GM12891 (cell line): ENCODE measurements at regions not wholly inside any gene's neighbourhood (a gene's known extent, or its start where the extent isn't known, plus 50 kb on each side); places are given as distances from the start of the nearest gene placed in this dataset.

Experiments
- DNase-seq: peaks from one replicate; pipeline ENCODE4 v3.0.0; 2011; ENCODE audit warnings: low spot score; ENCODE audit not compliant: insufficient read length
- FAIRE-seq: peaks from 2 replicates; lab custom pipeline; 2011; peaks lifted over from hg19 to GRCh38; lab: Jason Lieb, UNC
- PAX5 ChIP-seq: IDR thresholded peaks from 2 replicates; pipeline ENCODE4 v1.6.1; 2011; ENCODE audit warnings: low read length, moderate library complexity, mild to moderate bottlenecking; ENCODE audit not compliant: insufficient read depth, severe bottlenecking
- POLR2A ChIP-seq: IDR thresholded peaks from 2 replicates; pipeline ENCODE4 v1.6.1; 2011; ENCODE audit warnings: low read depth, low read length, control low read depth
- POLR2AphosphoS5 ChIP-seq: IDR thresholded peaks from 2 replicates; pipeline ENCODE4 v1.6.1; 2011; ENCODE audit warnings: low read depth, low read length, control low read depth
- POU2F2 ChIP-seq: IDR thresholded peaks from 2 replicates; pipeline ENCODE4 v1.6.1; 2011; ENCODE audit warnings: low read depth, mild to moderate bottlenecking, control low read depth, low read length, moderate library complexity
- SPI1 ChIP-seq: IDR thresholded peaks from 2 replicates; pipeline ENCODE4 v1.6.1; 2011; ENCODE audit warnings: low read depth, low read length, control low read depth
- TAF1 ChIP-seq: IDR thresholded peaks from 2 replicates; pipeline ENCODE4 v1.6.1; 2011; ENCODE audit warnings: low read depth, low read length, control low read depth

- DNase-seq, result no peak
- TF ChIP-seq TAF1 (no peak), SPI1 (no peak), PAX5 (no peak), POU2F2 (no peak), POLR2AphosphoS5 (no peak), POLR2A (no peak)
- no peak for FAIRE-seq
These were observed 573.3 kb upstream of the MAN1A1 start for GRCh38 chr6:119922814-119923213.

GRCh38 chr6:119921491-119922010, 572.0 kb upstream of the MAN1A1 start:
- FAIRE-seq (no peak), DNase-seq (no peak)
- no peak for TF ChIP-seq POLR2A
- TF ChIP-seq SPI1, result no peak
- TF ChIP-seq TAF1, result no peak
- TF ChIP-seq POU2F2, result no peak
- no peak for TF ChIP-seq POLR2AphosphoS5
- TF ChIP-seq PAX5, result no peak

- TF ChIP-seq TAF1 (no peak), POLR2A (no peak), POU2F2 (no peak), POLR2AphosphoS5 (no peak), SPI1 (no peak), PAX5 (no peak)
- FAIRE-seq (no peak), DNase-seq (no peak)
These were observed 567.6 kb upstream of the MAN1A1 start for GRCh38 chr6:119917186-119917585.

GRCh38 chr6:119915971-119916370, 566.4 kb upstream of the MAN1A1 start:
- no peak for TF ChIP-seq POLR2A
- TF ChIP-seq POU2F2, result no peak
- DNase-seq, result no peak
- no peak for FAIRE-seq

- FAIRE-seq (no peak), DNase-seq (no peak)
- TF ChIP-seq PAX5 (no peak), POLR2A (no peak), SPI1 (no peak), POU2F2 (no peak), POLR2AphosphoS5 (no peak), TAF1 (no peak)
These were observed 558.6 kb upstream of the MAN1A1 start for GRCh38 chr6:119908157-119908556.

- DNase-seq (no peak), FAIRE-seq (no peak)
- TF ChIP-seq POLR2AphosphoS5, result no peak
- TF ChIP-seq POLR2A, result no peak
- TF ChIP-seq PAX5, result no peak
- TF ChIP-seq SPI1, result no peak
- TF ChIP-seq TAF1, result no peak
- no peak for TF ChIP-seq POU2F2
These were observed 553.1 kb upstream of the MAN1A1 start for GRCh38 chr6:119902681-119903080.

GRCh38 chr6:119896806-119897205, 547.2 kb upstream of the MAN1A1 start:
- no peak for DNase-seq
- TF ChIP-seq PAX5 (no peak), POU2F2 (no peak), TAF1 (no peak), POLR2A (no peak), POLR2AphosphoS5 (no peak), SPI1 (no peak)
- FAIRE-seq, result no peak

- DNase-seq (no peak), FAIRE-seq (no peak)
- TF ChIP-seq PAX5 (no peak), TAF1 (no peak), POLR2A (no peak), POU2F2 (no peak), SPI1 (no peak), POLR2AphosphoS5 (no peak)
These were observed 546.1 kb upstream of the MAN1A1 start for GRCh38 chr6:119895626-119896025.

- TF ChIP-seq POU2F2 (no peak), POLR2AphosphoS5 (no peak), TAF1 (no peak)
- DNase-seq, result no peak
These were observed 545.2 kb upstream of the MAN1A1 start for GRCh38 chr6:119894811-119895210.

GRCh38 chr6:119891644-119892043, 542.1 kb upstream of the MAN1A1 start:
- DNase-seq (no peak), FAIRE-seq (no peak)
- no peak for TF ChIP-seq POLR2AphosphoS5
- TF ChIP-seq TAF1, result no peak
- no peak for TF ChIP-seq POLR2A

More at GRCh38 chr6:119894811-119895210, 545.2 kb upstream of the MAN1A1 start:
- FAIRE-seq, result no peak

GRCh38 chr6:119891206-119891605, 541.6 kb upstream of the MAN1A1 start:
- no peak for DNase-seq

More at GRCh38 chr6:119891206-119891605, 541.6 kb upstream of the MAN1A1 start:
- TF ChIP-seq TAF1 (no peak), SPI1 (no peak)
- FAIRE-seq, result no peak
